ENCODE measurements at regions not wholly inside any gene's neighbourhood (a gene's known extent, or its start where the extent isn't known, plus 50 kb on each side); places are given as distances from the start of the nearest gene placed in this dataset.
"Not testable (repeated sequence)": the region's sequence is repeated elsewhere in the genome, so short reads cannot be mapped to it uniquely, and the experiment has no call there.

DNA sequence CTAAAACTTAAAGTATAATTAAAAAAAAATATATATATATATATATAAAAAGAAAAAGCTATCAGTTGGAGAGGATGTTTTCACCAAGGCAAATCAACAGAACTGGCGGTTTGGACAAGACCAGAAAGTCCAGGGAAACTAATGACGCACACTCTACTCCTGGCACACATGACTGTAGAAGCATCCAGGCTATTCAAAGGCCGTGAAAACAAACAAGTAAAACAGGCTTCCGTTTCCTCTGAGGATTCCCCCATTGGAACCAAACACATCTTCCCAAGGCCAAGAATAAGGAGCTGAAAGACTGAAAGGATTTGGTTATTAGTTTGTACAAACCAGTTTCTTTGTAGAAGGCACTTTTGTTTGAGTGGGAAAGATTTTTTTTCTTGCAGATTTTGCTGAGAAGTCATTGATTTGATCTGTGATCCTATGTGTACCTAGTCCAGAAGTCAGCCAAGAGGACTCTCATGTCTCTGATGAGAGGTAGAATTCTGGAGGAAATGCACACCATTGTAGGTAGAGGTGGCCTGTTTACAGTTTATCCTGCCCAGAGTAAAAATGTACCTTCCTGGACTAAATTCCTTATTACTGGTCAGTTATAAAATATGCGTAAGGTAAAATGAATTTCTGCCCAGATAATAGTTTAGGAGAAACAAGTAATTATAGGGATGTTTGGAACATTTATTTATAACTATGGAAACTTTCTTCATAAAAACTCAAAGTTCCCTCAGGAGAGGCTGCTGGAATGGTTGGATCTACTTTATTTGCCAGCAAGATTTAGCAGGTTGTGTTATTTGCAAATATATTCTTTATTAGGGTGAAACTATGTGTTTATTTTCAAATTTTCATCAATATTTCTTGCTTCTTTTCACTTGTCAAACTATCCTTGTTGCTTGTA is 66.5 kb downstream of the DMP1 start:
- no peak for DNase-seq (ENCODE audit: low read depth, low spot score)

DNA sequence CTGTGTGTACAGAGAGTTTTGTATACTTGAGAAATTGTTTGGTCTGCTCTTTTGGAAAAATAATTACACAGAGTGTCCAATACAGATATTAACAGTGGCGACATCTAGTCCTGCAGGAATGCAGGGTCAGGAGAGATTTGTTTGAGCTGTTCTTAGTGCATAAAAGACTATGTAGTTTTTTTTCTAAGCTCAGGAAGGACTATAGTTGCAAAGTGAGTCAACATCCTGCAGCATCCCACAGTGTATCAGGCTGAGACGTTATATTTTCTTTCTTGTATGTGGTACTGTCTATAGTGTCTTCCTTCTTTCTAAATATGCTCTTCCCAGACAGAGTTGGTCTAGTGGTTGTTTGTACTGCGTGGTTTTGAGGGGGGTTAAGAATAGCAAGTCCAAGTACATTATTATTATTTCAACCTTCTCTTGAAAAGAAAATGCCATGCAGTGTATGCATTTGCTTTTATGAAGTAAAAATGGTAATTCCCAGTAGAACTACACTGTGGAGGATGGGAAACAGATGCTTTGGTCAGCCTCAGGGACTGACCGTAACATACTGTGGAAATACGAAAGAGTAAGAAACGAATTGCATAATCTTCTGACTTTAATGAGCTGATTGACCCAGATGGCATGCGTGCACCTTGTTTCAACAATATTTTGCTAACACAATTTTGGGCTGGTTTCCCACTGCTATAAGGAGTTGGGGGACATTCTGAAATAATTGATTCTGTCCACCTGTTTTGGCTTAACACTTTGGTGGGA is 67.4 kb downstream of the DMP1 start:
- peak; percentile 83 for DNase-seq (ENCODE audit: low read depth, low spot score)

DNA sequence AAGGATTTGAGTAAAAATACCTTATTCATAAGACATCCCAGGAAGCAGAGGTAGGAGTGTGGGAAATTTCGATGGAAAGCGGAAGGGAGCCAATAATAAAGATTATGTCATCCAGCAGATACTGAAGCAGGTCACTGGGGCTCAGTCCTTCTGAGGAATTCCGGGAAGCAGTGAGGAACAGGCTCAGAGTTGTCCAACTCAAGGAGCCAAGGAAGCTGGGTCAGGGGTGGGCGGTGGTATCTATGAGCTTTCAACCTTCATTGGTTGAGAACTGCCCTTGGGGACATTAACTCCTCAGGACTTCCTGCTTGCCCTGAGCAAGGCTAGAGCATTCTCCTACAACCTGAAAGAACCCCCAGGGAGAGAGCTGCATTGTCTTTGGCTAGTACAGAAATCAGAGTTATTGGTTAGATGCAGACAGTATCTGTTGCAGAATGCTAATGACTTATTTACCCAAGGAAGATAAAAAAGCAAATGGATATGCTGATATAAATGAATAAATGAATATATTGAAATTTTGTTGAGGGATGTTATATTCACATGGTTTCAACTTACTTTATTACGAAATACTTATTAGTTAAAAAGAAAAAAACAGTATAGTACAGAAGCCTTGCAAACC is 68.2 kb downstream of the DMP1 start:
- no peak for DNase-seq (ENCODE audit: low read depth, low spot score)

- DNase-seq (ENCODE audit: low read depth, low spot score) = no peak
Observed at GRCh38 chr4:87720094-87720691, 70.1 kb downstream of the DMP1 start.

- not testable (repeated sequence) for DNase-seq (ENCODE audit: low read depth, low spot score)
Observed at GRCh38 chr4:87725287-87725686, 74.1 kb upstream of the IBSP start.

GRCh38 chr4:87732033-87732765 is 67.2 kb upstream of the IBSP start:
- no peak for DNase-seq (ENCODE audit: low read depth, low spot score)

DNA sequence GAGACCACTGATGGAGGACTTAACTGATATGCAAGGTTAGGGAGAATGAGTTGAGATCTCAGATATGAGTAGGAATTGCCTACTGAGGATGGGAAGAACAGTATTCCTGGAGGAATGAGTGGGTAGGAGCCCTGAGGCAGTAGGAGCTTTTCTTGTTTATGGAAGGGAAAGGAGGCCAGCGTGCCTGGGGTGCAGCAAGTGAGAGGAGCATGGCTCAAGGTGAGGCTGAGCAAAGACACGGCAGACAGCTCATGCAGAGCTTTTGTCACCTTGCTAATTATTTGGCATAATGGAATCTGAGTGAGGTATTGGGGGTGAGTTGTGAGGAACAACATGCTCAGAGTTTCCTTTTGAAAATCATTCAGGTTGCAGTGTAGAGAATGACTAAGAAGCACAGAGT is 65.3 kb upstream of the IBSP start:
- DNase-seq (ENCODE audit: low read depth, low spot score) = no peak

- DNase-seq (ENCODE audit: low read depth, low spot score) = no peak
Observed at GRCh38 chr4:87734936-87735335, 64.4 kb upstream of the IBSP start.

- DNase-seq (ENCODE audit: low read depth, low spot score) = no peak
Observed at GRCh38 chr4:87738483-87738882, 60.9 kb upstream of the IBSP start.

- DNase-seq (ENCODE audit: low read depth, low spot score) = no peak
Observed at GRCh38 chr4:87739494-87739893, 59.9 kb upstream of the IBSP start.

DNA sequence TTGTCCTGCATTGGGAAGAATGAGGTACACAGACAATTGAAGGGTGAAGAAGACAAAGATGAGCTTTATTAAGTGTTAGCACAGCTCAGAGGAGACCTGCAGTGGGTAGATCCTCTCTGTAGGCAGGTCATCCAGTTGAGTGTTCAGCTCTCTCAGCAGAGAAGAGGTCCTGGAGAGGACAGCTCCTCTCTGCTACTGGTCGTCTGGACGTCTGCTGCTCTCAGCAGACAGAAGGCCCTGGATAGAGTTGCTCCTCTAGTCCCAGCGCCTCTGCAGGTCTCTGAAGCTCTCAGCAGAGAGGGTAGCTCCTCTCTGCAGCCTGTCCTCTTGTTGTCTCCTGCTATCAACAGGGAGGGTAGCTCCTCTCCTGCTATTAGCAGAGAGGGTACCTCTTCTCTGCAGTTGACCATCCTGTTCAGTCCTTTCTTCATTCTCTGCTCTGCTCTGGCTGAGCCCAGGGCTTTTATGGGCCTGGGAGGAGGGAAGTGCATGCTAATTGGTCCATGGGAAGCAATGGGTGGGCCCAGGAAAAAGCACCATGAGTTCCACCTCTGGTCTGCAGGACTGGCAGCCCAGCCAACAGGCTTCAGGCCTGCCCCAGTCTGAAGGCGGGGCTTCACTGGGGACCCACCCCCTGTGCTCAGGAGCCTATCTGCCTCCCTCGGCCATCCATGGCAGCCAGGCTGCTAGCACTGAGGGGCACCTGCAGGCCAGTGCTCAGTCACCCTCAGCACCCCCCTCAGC is 54.1 kb upstream of the IBSP start:
- no peak for DNase-seq (ENCODE audit: low read depth, low spot score)

DNA sequence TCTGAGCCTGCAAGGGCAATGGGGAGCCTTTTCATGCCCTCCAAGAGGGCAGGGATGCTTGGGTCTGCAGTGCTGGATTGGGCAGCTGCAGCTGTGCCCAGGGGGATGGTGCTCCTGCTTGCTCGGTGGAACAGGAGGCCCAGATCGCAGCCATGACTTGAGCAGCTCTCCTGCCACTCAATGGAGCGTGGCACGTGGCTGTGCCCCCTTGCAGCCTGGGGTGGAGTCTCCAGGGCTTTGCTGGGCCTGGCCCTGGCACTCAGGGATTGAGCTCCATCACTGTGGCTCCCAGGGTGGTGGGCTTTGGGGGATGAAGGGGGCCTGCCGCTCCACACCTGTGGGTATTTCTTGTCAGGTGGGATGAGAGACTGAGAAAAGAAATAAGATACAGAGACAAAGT is 53.4 kb upstream of the IBSP start:
- DNase-seq (ENCODE audit: low read depth, low spot score) = no peak

All from brain pericyte (primary cell).